Sciatic nerve (tissue), 2 donors: ENCODE measurements at regions not wholly inside any gene's neighbourhood (a gene's known extent, or its start where the extent isn't known, plus 50 kb on each side); places are given as distances from the start of the nearest gene placed in this dataset.

ENCODE experiments used
- ATAC-seq: fragments of 200-7000 bp; cut with Tn5 transposase; one replicate; pipeline ENCODE4 v1.9.1; 2020; ENCODE audit warnings: mild to moderate bottlenecking, moderate library complexity
- DNase-seq: peaks from one replicate; pipeline ENCODE4 v3.0.0-alpha.2; 2020; ENCODE audit warnings: low spot score
- intact Hi-C: fragments of 100-400 bp; cut with DNase I; formaldehyde crosslinking; loops from one replicate; pipeline ENCODE4 v1.14.2; 2022
- donor health status: DM: no; HTN: no; CAD: no.
- donor health status: DM: no; HTN: no; CAD: no.

GRCh38 chr12:86379337-86379736, 123.1 kb upstream of the MGAT4C start:
- ATAC-seq (no peak), DNase-seq (no peak)
- intact Hi-C loops = no loop called here

DNA sequence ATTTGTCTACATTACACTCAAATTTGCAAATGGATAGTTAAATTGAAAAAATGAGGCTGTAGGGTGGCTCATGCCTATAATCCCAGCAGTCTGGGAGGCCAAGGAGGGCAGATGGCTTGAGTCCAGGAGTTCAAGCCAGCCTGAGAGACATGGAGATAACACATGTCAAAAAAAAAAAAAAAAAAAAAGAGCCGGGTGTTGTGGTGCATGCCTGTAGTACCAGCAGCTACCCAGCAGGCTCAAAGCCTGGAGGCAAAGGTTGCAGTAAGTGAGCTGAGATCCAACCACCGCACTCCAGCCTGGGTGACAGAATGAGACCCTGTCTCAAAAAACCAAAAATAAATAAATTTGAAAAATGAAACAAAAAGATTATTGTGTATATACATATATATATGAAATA, 119.9 kb upstream of the MGAT4C start:
- intact Hi-C loops = no loop called here
- DNase-seq (no peak), ATAC-seq (no peak)

DNA sequence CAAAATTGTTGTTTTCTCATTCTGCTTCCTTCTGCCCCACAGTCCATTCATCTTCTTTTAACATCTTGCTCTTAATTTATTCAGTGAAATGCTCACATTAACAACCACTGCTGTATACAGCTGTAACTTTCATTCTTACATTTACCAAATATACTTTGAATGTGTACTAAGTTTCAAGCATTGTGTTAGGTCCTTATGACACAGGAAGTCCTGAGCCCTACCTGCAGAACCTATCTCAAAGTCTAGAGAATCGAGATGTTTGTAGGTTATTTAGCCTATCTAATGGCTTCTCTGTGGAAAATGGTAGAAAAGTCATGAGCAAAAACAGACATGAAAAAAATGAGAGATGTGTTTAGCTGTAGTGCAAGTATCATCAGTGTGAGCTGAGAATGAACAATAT, 117.6 kb upstream of the MGAT4C start:
- intact Hi-C loops = no loop called here
- no peak for DNase-seq
- ATAC-seq = no peak

DNA sequence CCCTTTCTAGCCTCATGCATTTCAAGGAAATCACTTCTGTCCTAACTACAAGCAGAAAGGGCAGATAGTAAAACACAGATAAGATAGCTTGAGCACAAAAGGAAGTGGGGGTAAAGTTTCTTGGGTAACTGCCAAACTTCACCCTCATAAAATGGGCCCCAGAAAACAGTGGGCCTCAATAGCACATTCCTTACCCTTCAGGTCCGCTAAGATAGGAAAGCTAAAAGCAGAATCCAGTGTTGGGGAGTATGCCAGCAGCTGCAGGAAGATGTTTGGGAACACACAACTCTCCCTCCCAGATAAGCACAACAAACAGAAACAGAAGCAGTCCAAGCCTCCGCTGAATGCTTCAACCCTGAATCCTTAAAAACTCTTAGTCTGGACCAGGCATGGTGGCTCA, 110.9 kb upstream of the MGAT4C start:
- DNase-seq = no peak
- intact Hi-C loops = no loop called here
- no peak for ATAC-seq

DNA sequence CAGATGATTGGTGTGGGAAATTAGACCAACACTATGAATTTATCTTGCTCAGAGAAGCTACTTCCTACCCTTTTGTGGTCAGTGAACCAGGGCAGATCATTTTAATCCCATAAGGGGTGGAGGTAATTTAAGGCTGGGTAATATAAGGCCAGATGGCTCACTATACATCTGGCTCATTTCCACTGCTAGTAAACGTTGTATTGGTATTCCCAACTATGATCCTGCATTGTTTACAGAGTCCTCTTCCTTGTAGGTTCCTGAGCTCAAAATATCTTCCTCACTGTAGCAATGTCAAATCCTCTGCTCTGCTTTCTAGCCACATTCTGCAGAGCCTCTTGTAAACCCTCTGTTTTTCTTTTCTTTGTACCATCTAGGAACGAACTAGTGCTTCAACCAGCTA, 93.0 kb upstream of the MGAT4C start:
- no peak for DNase-seq
- no peak for ATAC-seq
- intact Hi-C loops = no loop called here

DNA sequence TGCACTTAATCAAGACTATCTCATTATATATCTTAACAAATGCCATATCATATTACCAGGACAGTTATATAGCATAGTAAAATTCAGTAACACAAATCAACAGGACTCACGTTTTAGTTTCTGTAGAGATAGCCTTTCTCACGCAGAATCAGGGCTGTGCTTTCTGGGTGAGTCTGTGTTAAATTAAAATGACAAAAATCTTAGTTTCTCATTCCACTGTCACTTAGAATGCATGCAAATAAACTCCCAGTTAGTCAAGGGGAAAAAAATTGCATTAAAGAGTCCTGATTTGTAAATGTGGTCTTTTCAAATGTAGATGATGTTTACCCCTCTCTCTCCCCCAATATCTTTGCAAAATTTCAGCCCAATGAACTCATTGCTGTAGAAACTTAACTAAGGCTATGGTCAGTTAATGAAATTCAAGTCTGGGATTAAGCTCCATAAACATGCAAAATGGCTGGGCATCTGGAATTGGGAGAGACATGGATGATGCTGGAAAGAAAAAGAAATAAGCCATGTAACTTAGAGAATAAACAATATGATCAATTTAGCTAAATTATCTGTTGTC, 77.8 kb upstream of the MGAT4C start:
- DNase-seq (no peak), ATAC-seq (no peak)
- intact Hi-C loops = no loop called here

- intact Hi-C loops = no loop called here
- ATAC-seq = no peak
- no peak for DNase-seq
Measured at GRCh38 chr12:86331457-86331856, 75.3 kb upstream of the MGAT4C start.

GRCh38 chr12:86331012-86331411, 74.8 kb upstream of the MGAT4C start:
- no peak for DNase-seq
- no peak for ATAC-seq
- intact Hi-C loops = no loop called here

- intact Hi-C loops = no loop called here
- DNase-seq (no peak), ATAC-seq (no peak)
Measured at GRCh38 chr12:86312232-86312631, 56.0 kb upstream of the MGAT4C start.
